Stimulated activated CD4-positive, alpha-beta T cell treated with anti-CD3 and anti-CD28 coated beads, Interleukin-15, amount 100 ng/mL, for 1 hour (primary cell): ENCODE measurements at regions not wholly inside any gene's neighbourhood (a gene's known extent, or its start where the extent isn't known, plus 50 kb on each side); places are given as distances from the start of the nearest gene placed in this dataset.
"Not testable (repeated sequence)": the region's sequence is repeated elsewhere in the genome, so short reads cannot be mapped to it uniquely, and the experiment has no call there.

Experiments used
- DNase-seq, 2 donors: peaks; one replicate each; pipeline ENCODE4 v3.0.0-alpha.2; 2020; ENCODE audit warnings: low read depth in 1 of 2, low spot score in 1 of 2

DNA sequence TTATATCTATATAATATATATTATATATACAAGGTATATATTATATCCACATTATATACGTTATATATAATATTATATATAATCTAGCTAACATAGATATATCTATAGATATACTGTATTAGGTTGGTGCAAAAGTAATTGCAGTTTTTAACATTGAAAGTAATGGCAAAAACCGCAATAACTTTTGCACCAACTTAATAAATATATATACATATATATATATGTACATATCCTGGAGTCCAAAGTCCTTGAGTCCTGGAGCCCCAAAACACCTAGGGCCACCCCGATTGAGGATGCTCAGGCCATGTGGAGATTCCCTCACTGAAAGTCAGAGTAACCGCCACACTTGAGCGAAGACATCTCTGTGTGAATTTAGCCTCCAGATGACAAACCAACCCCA lies 408.2 kb upstream of the AUTS2 start:
- DNase-seq, result no peak

DNA sequence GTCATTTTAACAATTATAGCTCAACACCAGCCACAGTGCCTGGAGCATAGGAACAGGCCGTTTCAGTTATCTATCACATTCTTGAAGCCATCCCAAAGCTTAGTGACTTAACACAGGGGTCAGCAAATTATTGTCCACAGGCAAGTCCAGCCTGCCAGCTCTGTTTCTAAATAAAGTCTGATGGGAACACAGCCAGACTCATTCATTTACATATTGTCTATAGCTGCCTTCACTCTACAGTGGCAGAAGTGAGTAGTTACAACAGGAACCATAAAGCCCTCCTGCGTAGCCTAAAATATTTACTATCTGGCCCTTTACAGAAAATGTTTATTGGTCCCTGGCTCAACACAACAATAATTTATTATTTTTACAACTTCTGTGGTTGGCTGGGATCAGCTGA lies 407.5 kb upstream of the AUTS2 start:
- no peak for DNase-seq

GRCh38 chr7:69192134-69192533 lies 406.1 kb upstream of the AUTS2 start:
- no peak for DNase-seq

GRCh38 chr7:69193061-69193460 lies 405.2 kb upstream of the AUTS2 start:
- DNase-seq, result no peak

DNA sequence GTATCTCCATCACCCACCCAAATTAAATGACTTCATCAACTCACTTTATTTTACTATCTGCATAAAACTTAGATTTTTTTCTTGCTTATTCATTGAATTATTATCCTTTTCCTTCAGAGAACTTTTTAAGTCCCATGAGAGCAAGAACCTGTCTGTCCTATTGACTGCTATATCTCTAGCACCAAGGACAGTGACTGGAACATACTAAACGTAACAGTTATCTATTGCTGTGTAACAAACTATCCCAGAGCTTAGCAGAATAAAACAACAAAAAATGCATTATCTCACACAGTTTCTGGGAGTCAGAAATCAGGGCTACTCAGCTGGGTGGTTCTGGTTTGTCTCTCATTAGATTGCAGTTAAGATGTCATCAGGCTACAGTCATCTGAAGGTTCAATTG lies 401.7 kb upstream of the AUTS2 start:
- no peak for DNase-seq

DNA sequence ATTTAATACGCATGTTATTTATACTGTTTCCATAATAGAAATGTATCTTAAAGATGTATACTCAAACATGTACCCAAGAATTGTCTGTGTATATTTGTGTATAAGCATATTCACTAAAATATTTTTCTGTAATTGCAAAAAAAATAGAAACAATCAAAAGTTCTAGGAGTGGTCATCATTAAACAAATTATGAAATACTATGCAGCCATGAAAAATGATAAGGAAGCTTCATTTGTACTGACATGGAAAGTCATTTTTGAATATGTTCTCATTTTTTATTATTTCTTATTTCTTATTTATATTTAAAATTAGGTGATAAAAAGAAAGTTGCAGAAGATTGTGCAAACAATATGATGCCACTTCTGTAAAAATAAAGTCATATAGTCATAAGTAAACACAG lies 400.0 kb upstream of the AUTS2 start:
- DNase-seq, result no peak

GRCh38 chr7:69199041-69199440 lies 399.2 kb upstream of the AUTS2 start:
- no peak for DNase-seq

GRCh38 chr7:69199661-69200060 lies 398.6 kb upstream of the AUTS2 start:
- no peak for DNase-seq

DNA sequence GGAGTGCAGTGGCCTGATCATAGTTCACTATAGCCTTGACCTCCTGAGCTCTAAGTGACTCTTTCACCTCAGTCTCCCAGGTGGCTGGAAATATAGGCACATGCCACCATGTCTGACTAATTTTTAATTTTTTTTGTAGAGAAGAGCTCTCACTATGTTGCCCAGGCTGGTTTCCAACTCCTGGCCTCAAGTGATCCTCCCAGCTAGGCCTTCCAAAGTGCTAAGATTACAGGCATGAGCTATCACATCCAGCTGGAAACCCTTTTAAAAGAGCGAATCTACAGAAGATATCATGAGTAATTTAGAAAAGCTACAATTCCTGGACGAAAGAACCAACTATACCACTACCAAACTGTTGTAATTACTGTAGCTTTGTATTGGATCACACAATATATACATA lies 394.4 kb upstream of the AUTS2 start:
- DNase-seq, result no peak

GRCh38 chr7:69204943-69205342 lies 393.3 kb upstream of the AUTS2 start:
- DNase-seq, result no peak

DNA sequence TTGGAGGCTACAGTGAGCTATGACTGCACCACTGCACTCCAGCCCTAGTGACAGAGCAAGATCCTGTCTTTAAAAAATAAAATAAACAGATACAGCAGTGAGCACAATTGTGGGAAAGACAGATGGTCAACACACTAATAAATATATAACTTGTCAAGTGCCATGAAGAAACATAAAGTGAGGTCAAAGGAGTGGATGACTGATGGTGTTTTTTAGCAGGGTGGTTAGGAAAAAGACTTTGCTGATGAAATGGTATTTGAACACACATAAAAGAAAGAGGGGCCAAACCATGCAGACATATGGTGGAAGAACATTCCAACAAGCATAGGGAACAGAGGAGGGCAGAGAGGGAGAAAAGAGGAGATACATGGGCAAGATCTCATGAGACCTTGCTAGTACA lies 392.7 kb upstream of the AUTS2 start:
- DNase-seq, result no peak

DNA sequence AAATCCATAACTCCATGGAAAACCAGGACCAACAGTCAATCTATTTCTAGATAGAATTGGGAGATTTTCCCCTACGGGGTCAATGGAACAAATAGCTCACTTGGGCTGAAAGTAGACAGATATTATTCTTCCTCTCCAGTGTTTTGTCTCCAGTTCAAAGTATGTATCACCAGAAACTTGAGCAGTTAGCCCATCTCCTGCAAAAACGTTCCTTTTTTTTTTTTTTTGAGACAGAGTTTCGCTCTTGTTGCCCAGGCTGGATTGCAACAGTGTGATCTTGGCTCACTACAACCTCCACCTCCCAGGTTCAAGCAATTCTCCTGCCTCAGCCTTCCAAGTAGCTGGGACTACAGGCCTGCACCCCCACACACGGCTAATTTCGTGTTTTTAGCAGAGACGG lies 390.0 kb upstream of the AUTS2 start:
- DNase-seq, result no peak

DNA sequence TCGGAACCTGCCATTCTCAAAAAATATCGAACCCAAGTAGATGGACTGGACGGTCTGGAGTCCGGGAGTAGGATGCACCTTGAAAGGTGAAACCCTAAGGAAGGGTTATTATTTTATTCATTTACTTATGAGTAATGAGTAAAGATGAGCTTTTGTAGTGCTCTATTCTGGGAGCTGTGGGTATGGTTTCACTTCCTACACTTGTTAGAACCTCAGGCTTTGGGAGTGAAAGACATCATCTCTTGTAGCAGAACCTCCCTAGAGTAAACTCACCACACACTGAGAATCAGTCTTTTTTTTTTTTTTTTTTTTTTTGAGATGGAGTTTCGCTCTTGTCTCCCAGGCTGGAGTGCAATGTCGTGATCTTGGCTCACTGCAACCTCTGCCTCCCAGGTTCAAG lies 389.4 kb upstream of the AUTS2 start:
- DNase-seq, result no peak

- no peak for DNase-seq
Measured at GRCh38 chr7:69211336-69211735, 386.9 kb upstream of the AUTS2 start.

DNA sequence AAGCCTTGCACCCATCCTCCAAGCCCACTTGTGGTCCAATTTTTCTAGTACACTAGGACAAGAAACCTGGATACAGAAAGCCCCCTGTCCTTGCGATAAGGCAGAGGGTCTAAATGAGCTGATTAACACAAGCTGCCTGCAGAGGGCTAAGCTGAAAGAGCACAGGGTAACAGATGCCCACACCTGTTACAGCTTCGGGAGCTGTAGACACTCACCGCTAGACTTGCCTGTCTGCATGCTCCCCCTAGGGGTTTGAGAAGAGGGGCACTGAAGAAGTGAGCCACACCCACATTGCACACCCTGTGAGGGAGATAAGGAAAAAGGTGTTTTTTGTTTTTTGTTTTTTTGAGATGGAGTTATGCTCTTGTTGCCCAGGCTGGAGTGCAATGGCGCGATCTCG lies 386.5 kb upstream of the AUTS2 start:
- DNase-seq, result no peak

DNA sequence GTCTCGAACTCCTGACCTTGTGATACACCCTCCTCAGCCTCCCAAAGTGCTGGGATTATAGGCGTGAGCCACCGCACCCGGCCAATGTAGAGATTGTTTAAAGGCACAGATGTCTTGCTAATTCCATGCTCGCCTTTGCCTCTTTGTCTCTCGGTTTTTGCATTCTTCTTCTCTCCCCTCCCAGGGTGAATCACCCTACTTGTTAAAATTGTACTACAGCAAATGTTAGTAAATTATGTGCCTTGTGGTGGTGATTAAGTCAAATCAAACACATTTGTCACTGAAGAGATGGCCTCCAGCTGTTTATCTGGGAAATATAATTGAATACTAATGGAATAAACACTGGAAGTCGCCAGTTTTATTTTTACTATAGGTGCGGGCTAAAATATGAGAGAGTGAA lies 384.4 kb upstream of the AUTS2 start:
- DNase-seq, result no peak

- not testable (repeated sequence) for DNase-seq
Measured at GRCh38 chr7:69215516-69215915, 382.8 kb upstream of the AUTS2 start.

- DNase-seq, result no peak
Measured at GRCh38 chr7:69217516-69218350, 380.5 kb upstream of the AUTS2 start.

GRCh38 chr7:69218576-69218975 lies 379.7 kb upstream of the AUTS2 start:
- DNase-seq, result no peak

DNA sequence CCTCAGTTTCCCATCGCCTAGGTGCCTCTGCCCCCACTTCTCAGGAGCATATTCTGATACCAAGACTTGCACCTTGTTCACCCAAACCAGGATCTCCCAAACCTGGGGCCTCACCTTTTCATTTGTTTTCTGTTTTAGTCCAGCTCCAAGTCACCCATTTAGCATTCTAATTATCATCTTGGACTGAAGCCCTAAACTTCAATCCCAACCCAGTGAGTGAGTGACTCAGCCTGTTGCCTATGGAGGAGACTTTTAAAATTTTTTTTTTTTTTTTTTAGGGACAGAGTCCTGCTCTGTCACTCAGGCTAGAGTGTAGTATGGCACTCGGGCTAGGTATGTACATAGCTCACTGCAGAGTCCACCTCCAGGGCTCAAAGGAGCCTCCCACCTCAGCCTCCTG lies 378.9 kb upstream of the AUTS2 start:
- no peak for DNase-seq

DNA sequence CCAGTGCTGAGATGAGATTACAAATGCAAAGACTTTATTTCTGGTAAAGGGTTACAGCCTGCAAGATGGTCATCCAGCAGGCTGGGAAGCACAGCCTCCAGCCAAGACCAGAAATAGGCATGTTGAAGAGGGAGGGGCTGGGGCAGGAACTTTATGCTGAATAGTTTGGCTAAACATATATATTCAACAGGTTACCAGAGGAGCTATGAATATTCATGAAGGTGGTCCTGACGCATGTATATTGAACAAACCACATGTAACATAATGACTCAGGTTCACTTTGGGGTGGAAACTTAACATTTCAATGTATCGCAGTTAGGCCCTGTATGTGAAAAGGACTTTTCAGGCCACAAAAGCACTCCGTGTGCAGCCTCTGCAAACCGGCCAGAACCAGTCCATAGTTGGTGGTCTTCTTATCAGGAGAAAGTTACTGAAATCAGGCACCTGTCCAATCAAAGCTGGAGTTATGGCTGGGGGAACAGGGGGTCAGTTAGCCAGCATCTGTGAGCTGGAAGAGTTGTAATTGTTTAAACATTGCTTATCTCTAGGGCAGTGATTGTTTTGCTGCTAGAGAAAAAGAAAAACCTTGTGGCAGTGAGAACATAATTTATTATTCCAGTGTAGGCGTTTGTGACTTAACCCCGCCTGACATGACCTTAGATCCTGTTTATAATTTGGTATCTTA lies 372.9 kb upstream of the AUTS2 start:
- DNase-seq, result no peak

GRCh38 chr7:69228212-69228811 lies 370.0 kb upstream of the AUTS2 start:
- DNase-seq, result no peak
